ENCODE measurements at regions not wholly inside any gene's neighbourhood (a gene's known extent, or its start where the extent isn't known, plus 50 kb on each side); places are given as distances from the start of the nearest gene placed in this dataset.
"Not testable (repeated sequence)": the region's sequence is repeated elsewhere in the genome, so short reads cannot be mapped to it uniquely, and the experiment has no call there.

DNA sequence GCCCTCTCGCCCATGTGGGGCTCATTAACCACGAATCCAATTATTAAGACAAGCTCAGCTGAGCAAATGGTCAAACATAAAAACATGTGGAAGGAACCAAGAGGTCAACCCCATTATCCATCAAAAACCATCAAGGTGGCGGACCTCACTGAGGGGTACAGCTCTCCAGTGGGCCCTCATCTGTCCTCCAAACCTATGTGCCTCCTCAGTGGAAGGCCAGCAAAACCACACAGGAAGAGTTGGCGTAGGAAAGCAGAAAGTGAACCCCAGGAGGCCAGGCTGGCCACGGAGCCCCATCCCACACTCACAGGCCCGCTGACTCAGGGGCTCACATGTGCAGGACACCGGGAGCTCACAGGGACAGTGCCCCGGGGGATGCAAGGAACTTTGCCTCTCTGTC lies 66.5 kb upstream of the CLEC6A start:
- H3K79me2 ChIP-seq (ENCODE audit: insufficient read depth, low read length); H3K9me3 ChIP-seq (ENCODE audit: insufficient read depth, low read depth, low read length); H3K4me1 ChIP-seq (ENCODE audit: insufficient read depth, low read length, poor library complexity, severe bottlenecking); H3F3A ChIP-seq (ENCODE audit: low read depth); H3K9ac ChIP-seq (ENCODE audit: low read depth, low read length, poor library complexity, severe bottlenecking); H2AFZ ChIP-seq (ENCODE audit: low read length); H4K20me1 ChIP-seq (ENCODE audit: insufficient read depth, low read length, poor library complexity, severe bottlenecking); H3K27me3 ChIP-seq (ENCODE audit: insufficient read depth, low read length, poor library complexity, severe bottlenecking); H3K4me2 ChIP-seq (ENCODE audit: low read depth, low read length, poor library complexity, severe bottlenecking); H3K4me3 ChIP-seq (ENCODE audit: low read length, poor library complexity, severe bottlenecking); H3K36me3 ChIP-seq (ENCODE audit: insufficient read depth, low read length); H3K9me2 ChIP-seq (replicated peaks; ENCODE audit: low read depth, low read length): not testable (repeated sequence)

DNA sequence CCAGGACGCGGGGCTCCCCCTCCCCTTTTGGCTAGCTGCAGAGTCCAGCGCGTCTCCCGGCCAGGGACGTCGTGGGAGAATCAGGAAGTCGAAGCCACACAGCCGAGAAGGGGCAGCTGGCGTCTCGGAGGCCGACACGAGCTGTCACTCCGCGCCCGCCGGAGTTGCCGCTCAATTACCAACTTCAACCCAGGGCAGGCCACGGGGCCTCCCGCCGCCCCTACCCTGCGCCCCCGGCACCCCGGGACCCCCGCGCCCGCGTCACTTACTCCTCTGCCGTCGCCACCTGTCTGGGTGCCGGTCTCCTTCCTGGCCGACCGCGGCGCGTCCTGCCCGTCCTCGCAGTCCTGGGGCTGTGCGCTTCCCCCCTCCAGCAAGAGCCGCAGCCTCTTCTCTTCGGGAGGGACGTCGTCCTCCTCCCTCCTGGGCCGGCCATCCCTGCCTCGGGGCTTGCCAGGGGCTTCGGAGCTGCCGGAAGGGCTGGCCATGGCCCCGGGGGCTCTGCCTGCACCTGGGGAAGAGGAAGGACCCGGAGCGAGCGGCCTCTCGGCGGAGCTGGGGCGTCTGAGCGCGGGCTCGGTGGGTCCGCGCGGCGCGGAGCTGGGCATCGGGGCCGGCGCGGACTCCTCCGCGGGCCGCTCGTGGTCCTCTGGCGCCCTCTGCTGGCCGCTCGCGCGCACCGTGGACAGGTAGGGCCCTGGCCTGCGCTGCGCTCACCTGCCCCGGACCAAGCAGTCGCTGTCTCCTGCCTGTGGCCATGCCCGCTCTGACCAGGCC lies 65.6 kb upstream of the CLEC6A start:
- H3K9me2 ChIP-seq (replicated peaks; ENCODE audit: low read depth, low read length); H3K9ac ChIP-seq (ENCODE audit: low read depth, low read length, poor library complexity, severe bottlenecking); H3F3A ChIP-seq (ENCODE audit: low read depth); H3K27me3 ChIP-seq (ENCODE audit: insufficient read depth, low read length, poor library complexity, severe bottlenecking); H4K20me1 ChIP-seq (ENCODE audit: insufficient read depth, low read length, poor library complexity, severe bottlenecking); H3K4me1 ChIP-seq (ENCODE audit: insufficient read depth, low read length, poor library complexity, severe bottlenecking); H3K79me2 ChIP-seq (ENCODE audit: insufficient read depth, low read length); H3K36me3 ChIP-seq (ENCODE audit: insufficient read depth, low read length); H2AFZ ChIP-seq (ENCODE audit: low read length); H3K9me3 ChIP-seq (ENCODE audit: insufficient read depth, low read depth, low read length): not testable (repeated sequence)
- Histone ChIP-seq H3K4me2 (ENCODE audit: low read depth, low read length, poor library complexity, severe bottlenecking) (peak overlapping the region; percentile 50), H3K4me3 (ENCODE audit: low read length, poor library complexity, severe bottlenecking) (peak overlapping the region; percentile 43)
- TF ChIP-seq CTCF (conservative IDR thresholded peaks at IDR 0.05; ENCODE audit: low read length) = peak; percentile 26; the same call in 1 of the 2 replicates

GRCh38 chr12:8396225-8397071 lies 59.3 kb upstream of the CLEC6A start:
- H3F3A ChIP-seq (ENCODE audit: low read depth); H3K36me3 ChIP-seq (ENCODE audit: insufficient read depth, low read length); H3K9me2 ChIP-seq (replicated peaks; ENCODE audit: low read depth, low read length); H3K9ac ChIP-seq (ENCODE audit: low read depth, low read length, poor library complexity, severe bottlenecking); H4K20me1 ChIP-seq (ENCODE audit: insufficient read depth, low read length, poor library complexity, severe bottlenecking); H3K9me3 ChIP-seq (ENCODE audit: insufficient read depth, low read depth, low read length); H3K79me2 ChIP-seq (ENCODE audit: insufficient read depth, low read length); H3K27me3 ChIP-seq (ENCODE audit: insufficient read depth, low read length, poor library complexity, severe bottlenecking); H3K4me1 ChIP-seq (ENCODE audit: insufficient read depth, low read length, poor library complexity, severe bottlenecking): not testable (repeated sequence)
- H3K4me3 ChIP-seq (ENCODE audit: low read length, poor library complexity, severe bottlenecking) = peak overlapping the region; percentile 62
- peak; percentile 50 for TF ChIP-seq CTCF (conservative IDR thresholded peaks at IDR 0.05; ENCODE audit: low read length)
- peak overlapping the region; percentile 48 for H3K4me2 ChIP-seq (ENCODE audit: low read depth, low read length, poor library complexity, severe bottlenecking)
- H2AFZ ChIP-seq (ENCODE audit: low read length) = peak overlapping the region; percentile 64; the same call in 1 of the 2 replicates

- not testable (repeated sequence) for H3K36me3 ChIP-seq (ENCODE audit: insufficient read depth, low read length); H3K9ac ChIP-seq (ENCODE audit: low read depth, low read length, poor library complexity, severe bottlenecking); H3K9me3 ChIP-seq (ENCODE audit: insufficient read depth, low read depth, low read length); H3K9me2 ChIP-seq (replicated peaks; ENCODE audit: low read depth, low read length); H3K27me3 ChIP-seq (ENCODE audit: insufficient read depth, low read length, poor library complexity, severe bottlenecking); H3F3A ChIP-seq (ENCODE audit: low read depth); H3K79me2 ChIP-seq (ENCODE audit: insufficient read depth, low read length); H3K4me2 ChIP-seq (ENCODE audit: low read depth, low read length, poor library complexity, severe bottlenecking); H3K4me1 ChIP-seq (ENCODE audit: insufficient read depth, low read length, poor library complexity, severe bottlenecking); H3K4me3 ChIP-seq (ENCODE audit: low read length, poor library complexity, severe bottlenecking); H2AFZ ChIP-seq (ENCODE audit: low read length); H4K20me1 ChIP-seq (ENCODE audit: insufficient read depth, low read length, poor library complexity, severe bottlenecking)
Measured at GRCh38 chr12:8397378-8397777, 58.4 kb upstream of the CLEC6A start.

DNA sequence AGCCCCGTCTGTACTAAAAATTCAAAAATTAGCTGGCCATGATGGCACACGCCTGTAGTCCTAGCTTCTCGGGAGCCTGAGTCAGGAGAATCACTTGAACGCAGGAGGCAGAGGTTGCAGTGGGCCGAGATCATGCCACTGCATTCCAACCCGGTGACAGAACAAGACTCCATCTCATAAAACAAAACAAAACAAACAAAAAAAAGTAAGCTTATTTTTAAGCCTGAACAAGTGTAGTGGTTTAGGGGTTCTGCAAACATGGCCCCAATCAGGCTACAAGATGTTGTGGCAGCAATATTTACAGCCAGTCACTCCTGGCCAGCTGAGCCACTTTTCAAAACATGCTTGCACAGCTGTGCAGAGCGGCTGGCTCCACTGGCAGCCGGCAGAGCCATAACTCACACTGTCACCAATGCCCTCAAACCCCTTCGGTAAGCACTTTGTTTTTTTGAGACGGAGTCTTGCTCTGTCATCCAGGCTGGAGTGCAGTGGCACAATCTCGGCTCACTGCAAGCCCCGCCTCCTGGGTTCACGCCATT lies 56.2 kb upstream of the CLEC6A start:
- not testable (repeated sequence) for H3K79me2 ChIP-seq (ENCODE audit: insufficient read depth, low read length); H2AFZ ChIP-seq (ENCODE audit: low read length); H4K20me1 ChIP-seq (ENCODE audit: insufficient read depth, low read length, poor library complexity, severe bottlenecking); H3K9me2 ChIP-seq (replicated peaks; ENCODE audit: low read depth, low read length); H3K9ac ChIP-seq (ENCODE audit: low read depth, low read length, poor library complexity, severe bottlenecking); H3K4me2 ChIP-seq (ENCODE audit: low read depth, low read length, poor library complexity, severe bottlenecking); H3K9me3 ChIP-seq (ENCODE audit: insufficient read depth, low read depth, low read length); H3K4me1 ChIP-seq (ENCODE audit: insufficient read depth, low read length, poor library complexity, severe bottlenecking); H3K36me3 ChIP-seq (ENCODE audit: insufficient read depth, low read length); H3K27me3 ChIP-seq (ENCODE audit: insufficient read depth, low read length, poor library complexity, severe bottlenecking); H3F3A ChIP-seq (ENCODE audit: low read depth); H3K4me3 ChIP-seq (ENCODE audit: low read length, poor library complexity, severe bottlenecking)

DNA sequence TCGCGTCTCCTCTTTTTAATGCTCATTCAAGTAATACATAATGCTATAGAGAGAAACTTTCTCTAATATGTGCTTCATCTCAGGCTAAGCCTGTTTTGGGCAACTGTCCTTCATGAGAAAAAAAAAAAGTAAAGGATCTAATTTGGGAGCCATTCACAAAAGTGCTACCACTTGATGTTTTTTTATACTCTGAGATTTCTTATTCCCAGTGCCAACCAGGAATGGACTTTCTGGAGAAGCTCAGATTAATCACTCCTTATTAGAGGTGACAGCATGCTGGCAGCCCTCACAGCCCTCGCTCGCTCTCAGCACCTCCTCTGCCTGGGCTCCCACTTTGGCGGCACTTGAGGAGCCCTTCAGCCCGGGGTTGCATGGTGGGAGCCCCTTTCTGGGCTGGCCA lies 51.9 kb upstream of the CLEC6A start:
- H3K27me3 ChIP-seq (ENCODE audit: insufficient read depth, low read length, poor library complexity, severe bottlenecking); H4K20me1 ChIP-seq (ENCODE audit: insufficient read depth, low read length, poor library complexity, severe bottlenecking); H3K4me2 ChIP-seq (ENCODE audit: low read depth, low read length, poor library complexity, severe bottlenecking); H3K9ac ChIP-seq (ENCODE audit: low read depth, low read length, poor library complexity, severe bottlenecking); H3K79me2 ChIP-seq (ENCODE audit: insufficient read depth, low read length); H3K9me3 ChIP-seq (ENCODE audit: insufficient read depth, low read depth, low read length); H3K36me3 ChIP-seq (ENCODE audit: insufficient read depth, low read length); H3K4me1 ChIP-seq (ENCODE audit: insufficient read depth, low read length, poor library complexity, severe bottlenecking); H3K9me2 ChIP-seq (replicated peaks; ENCODE audit: low read depth, low read length); H3K4me3 ChIP-seq (ENCODE audit: low read length, poor library complexity, severe bottlenecking); H3F3A ChIP-seq (ENCODE audit: low read depth); H2AFZ ChIP-seq (ENCODE audit: low read length): not testable (repeated sequence)

Data from Loucy (cell line).